SJSA1 (cell line): ENCODE measurements at regions not wholly inside any gene's neighbourhood (a gene's known extent, or its start where the extent isn't known, plus 50 kb on each side); places are given as distances from the start of the nearest gene placed in this dataset.
"Not testable (repeated sequence)": the region's sequence is repeated elsewhere in the genome, so short reads cannot be mapped to it uniquely, and the experiment has no call there.

ENCODE experiments used
- DNase-seq, 2 experiments: peaks; one replicate each; pipeline ENCODE4 v3.0.0-alpha.2; 2015 to 2020; ENCODE audit warnings: low spot score in 2 of 2, low read depth in 1 of 2
- H3K27ac ChIP-seq: fragments of 250-450 bp; sonication (Bioruptor Pico); 2 replicates; pipeline ENCODE4 v1.5.1; 2020; ENCODE audit warnings: mild to moderate bottlenecking, moderate library complexity
- H3K27me3 ChIP-seq: fragments of 250-450 bp; sonication (Bioruptor Pico); replicated peaks from 2 replicates; pipeline ENCODE4 v1.5.1; 2020; ENCODE audit warnings: mild to moderate bottlenecking, moderate library complexity
- H3K36me3 ChIP-seq: fragments of 250-450 bp; sonication (Bioruptor Pico); 2 replicates; pipeline ENCODE4 v1.5.1; 2020; ENCODE audit warnings: mild to moderate bottlenecking
- H3K4me1 ChIP-seq: fragments of 250-450 bp; sonication (Bioruptor Pico); replicated peaks from 2 replicates; pipeline ENCODE4 v1.6.1; 2021; ENCODE audit warnings: mild to moderate bottlenecking
- H3K4me3 ChIP-seq: fragments of 250-450 bp; sonication (Bioruptor Pico); 2 replicates; pipeline ENCODE4 v1.5.1; 2020; ENCODE audit warnings: mild to moderate bottlenecking
- H3K9me3 ChIP-seq: fragments of 250-450 bp; sonication (Bioruptor Pico); replicated peaks from 2 replicates; pipeline ENCODE4 v1.5.1; 2020; ENCODE audit warnings: mild to moderate bottlenecking

DNA sequence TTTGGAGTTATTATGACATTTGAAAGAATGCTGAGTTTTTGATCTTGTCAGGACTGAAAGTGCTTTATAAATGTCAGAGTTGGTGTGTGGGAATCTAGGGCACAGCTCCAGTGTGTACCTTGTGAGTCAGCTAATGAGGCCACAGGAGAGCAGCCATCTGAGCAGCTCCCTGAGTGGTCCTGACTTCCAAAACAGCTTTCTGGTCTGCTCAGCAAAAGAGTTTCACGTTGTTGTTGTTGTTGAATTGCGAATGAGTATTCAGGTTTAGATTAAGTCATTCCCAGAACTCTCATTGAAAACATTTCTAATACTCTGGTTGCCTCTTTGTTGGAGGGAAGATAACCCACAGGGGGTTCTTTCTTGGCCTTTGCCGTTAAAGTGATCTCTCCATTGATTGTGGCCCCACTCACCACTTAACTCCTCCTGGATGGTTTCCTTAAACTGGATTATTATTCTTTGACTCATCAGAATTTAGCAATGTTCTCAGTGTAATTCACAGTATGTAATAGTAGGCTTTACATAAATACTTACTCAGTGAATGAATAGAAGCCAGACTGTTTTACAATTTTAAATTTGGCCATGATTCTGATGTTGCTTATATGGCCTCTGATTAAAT is 125.1 kb upstream of the SGCD start:
- no peak for DNase-seq
- Histone ChIP-seq H3K9me3 (peaks cover 7% of the 10 kb centered on the region), H3K27me3 (no peaks in the 10 kb centered on the region), H3K4me3 (no peak overlapping the region), H3K4me1 (no peaks in the 10 kb centered on the region), H3K36me3 (no peaks in the 10 kb centered on the region), H3K27ac (no peak overlapping the region)

DNA sequence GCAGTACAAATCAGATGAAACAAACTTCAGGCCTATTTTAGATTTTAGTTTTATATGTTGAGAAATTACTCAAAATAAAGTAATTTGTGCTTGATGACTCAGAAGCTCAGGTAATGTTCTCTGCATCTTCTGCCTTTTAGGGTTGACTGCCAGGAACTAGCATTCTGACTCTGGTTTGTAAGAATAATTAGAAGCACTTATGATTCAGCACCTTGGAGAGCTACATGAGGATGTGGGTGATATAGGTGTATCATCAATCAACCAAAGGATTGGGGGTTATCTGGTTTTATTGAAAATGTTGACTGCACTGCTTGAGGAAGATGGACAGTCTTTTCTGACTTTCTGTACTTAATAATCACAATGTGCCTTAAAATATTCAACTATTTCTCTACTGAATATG is 118.7 kb upstream of the SGCD start:
- H3K4me1 ChIP-seq, result no peaks in the 10 kb centered on the region
- H3K4me3 ChIP-seq, result no peak overlapping the region
- no peaks in the 10 kb centered on the region for H3K27me3 ChIP-seq
- no peaks in the 10 kb centered on the region for H3K36me3 ChIP-seq
- H3K9me3 ChIP-seq, result peaks cover 17% of the 10 kb centered on the region
- H3K27ac ChIP-seq, result no peak overlapping the region
- DNase-seq, result no peak

DNA sequence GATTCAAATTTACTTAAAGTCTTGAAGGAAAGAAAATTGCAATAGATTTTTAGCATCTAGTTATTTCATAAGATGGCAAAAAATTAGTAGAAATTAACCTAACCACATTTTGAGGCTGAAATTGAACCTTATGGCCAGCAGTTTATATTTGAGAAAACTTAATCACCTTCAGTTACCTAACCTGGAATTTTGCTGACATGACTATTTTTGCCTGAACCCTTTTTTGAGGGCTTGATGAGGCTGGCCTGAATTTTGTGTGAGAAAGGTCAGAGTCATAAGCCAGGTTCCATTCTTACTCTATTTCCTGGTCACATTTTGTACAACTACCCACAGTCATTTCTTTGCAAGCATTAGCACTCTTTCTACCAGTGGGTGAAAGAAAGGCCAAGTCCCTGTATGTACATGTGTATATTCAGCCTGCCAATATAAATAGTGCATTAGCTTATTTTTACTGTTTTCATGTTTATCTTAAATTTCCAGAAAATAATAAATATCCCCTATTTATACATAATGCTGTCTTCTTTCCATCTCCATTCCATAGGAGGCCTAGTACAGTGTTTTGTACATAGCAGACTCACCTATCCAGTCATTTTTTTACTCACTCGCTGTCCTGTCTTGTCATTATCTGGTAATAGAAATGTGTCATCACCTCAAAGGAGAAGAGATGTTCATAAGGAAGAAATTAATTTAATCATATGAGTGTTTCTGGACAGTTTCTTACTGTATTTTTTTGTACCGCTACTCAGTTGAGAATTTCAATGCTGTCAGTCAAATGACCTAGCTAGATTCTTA is 108.4 kb upstream of the SGCD start:
- Histone ChIP-seq H3K27me3 (no peaks in the 10 kb centered on the region), H3K4me1 (no peaks in the 10 kb centered on the region), H3K27ac (no peak overlapping the region), H3K9me3 (peaks cover 10% of the 10 kb centered on the region; the same call in 1 of the 2 replicates), H3K36me3 (no peaks in the 10 kb centered on the region), H3K4me3 (no peak overlapping the region)
- no peak for DNase-seq

DNA sequence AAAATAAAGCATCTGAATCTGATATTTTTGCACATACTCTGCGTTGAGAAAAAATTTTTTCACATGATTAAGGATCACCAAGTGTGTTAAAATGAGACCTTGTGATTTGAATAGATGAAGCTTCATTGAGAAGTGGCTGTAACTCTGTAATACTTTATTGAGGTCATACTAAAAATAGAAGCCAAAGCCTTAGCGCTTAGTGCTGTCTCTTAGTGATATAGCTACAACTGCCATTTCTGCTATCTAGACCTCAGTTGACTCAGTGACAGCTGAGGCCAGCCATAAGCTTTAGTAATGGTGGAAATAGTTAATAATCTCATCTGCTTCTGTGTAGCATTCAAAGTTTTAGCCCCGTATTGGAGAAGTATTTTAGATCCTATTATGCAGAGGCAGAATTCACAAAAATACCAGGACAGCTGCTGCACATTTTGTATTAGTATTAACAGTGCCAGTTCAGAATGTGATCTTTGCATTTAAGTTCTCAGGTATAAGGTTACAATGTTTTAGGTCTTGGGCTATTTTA is 107.4 kb upstream of the SGCD start:
- H3K4me3 ChIP-seq, result no peak overlapping the region
- no peaks in the 10 kb centered on the region for H3K36me3 ChIP-seq
- no peaks in the 10 kb centered on the region for H3K4me1 ChIP-seq
- no peaks in the 10 kb centered on the region for H3K27me3 ChIP-seq
- no peak overlapping the region for H3K27ac ChIP-seq
- peaks cover 11% of the 10 kb centered on the region; the same call in 1 of the 2 replicates for H3K9me3 ChIP-seq
- no peak for DNase-seq

DNA sequence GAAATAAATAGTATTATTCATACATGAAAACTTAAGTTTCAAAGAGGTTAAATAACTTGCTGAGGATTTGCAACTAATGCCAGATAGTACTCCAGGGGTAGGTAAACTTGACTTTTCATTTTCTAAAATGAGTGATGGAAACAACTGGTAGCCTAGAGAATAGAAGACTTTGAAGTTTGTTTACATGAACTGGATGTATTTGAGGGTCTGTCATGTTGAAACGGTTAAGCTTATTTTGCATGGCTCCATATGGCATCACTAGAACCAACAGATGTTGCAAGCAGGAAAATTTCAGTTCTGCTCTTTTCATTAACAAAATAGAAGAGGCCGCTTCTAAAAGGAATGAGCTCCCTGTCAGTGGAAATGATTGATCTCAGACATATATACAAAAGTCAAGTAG is 105.1 kb upstream of the SGCD start:
- H3K4me3 ChIP-seq, result no peak overlapping the region
- H3K4me1 ChIP-seq, result no peaks in the 10 kb centered on the region
- peaks cover 11% of the 10 kb centered on the region; the same call in 1 of the 2 replicates for H3K9me3 ChIP-seq
- H3K27me3 ChIP-seq, result no peaks in the 10 kb centered on the region
- H3K27ac ChIP-seq, result no peak overlapping the region
- DNase-seq, result no peak
- no peaks in the 10 kb centered on the region for H3K36me3 ChIP-seq

DNA sequence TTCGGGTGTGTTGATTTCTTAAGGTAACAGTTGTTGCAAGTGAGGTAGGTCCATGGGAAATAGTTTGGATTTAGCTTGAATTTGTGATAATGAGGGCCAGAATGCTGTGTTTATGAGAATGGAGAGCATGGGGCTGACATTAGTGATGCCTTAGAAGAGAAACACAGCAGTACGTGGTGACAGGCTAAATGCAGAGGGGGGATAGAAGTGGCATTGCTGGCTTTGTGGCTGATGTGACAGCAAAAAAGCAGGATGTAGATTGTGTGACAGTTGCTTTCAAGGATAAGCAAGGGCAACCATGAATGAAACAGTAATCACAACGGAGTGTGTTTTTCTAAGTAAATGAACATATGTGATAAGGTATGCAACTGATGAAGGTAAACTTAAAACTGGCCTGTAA is 103.4 kb upstream of the SGCD start:
- H3K4me1 ChIP-seq, result no peaks in the 10 kb centered on the region
- no peak overlapping the region for H3K27ac ChIP-seq
- no peak overlapping the region for H3K4me3 ChIP-seq
- no peaks in the 10 kb centered on the region for H3K27me3 ChIP-seq
- DNase-seq, result no peak
- H3K36me3 ChIP-seq, result no peaks in the 10 kb centered on the region
- peaks cover 14% of the 10 kb centered on the region; the same call in 1 of the 2 replicates for H3K9me3 ChIP-seq

DNA sequence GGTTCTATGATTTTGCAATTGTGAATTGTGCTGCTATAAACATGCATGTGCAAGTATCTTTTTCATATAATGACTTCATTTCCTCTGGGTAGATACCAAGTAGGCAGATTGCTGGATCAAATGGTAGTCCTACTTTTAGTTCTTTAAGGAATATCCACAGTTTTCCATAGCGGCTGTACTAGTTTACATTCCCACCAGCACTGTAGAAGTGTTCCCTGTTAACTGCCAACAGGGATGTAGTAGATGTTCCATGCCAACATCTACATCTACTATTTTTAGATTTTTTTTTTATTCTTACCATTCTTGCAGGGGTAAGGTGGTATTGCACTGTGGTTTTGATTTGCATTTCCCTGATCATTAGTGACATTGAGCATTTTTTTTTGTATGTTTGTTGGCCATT is 100.5 kb upstream of the SGCD start:
- H3K9me3 ChIP-seq, result peaks cover 11% of the 10 kb centered on the region; the same call in 1 of the 2 replicates
- not testable (repeated sequence) for DNase-seq, H3K4me1 ChIP-seq, H3K27me3 ChIP-seq, H3K4me3 ChIP-seq, H3K27ac ChIP-seq, H3K36me3 ChIP-seq

DNA sequence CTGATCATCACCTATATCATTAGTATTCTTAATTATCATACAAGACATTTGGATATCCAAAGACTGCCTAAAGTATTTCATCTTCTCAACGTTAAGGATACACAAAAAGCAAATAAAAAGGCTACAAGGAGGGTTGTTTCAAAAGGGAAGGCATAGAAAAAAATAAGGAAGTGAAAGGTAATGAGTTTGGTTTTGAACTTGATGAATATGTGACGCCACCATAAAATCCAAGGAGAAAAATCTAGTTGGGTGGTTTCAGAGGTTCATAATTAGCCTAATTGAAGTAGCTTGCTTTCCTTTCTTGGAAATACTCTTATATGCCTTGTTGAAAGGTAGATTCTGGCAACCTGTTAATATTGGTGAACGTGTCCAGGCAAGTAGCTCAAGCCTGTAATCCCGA is 96.1 kb upstream of the SGCD start:
- H3K9me3 ChIP-seq, result peaks cover 6% of the 10 kb centered on the region; the same call in 1 of the 2 replicates
- no peaks in the 10 kb centered on the region for H3K36me3 ChIP-seq
- no peaks in the 10 kb centered on the region for H3K4me1 ChIP-seq
- no peak overlapping the region for H3K27ac ChIP-seq
- H3K27me3 ChIP-seq, result no peaks in the 10 kb centered on the region
- DNase-seq, result no peak
- no peak overlapping the region for H3K4me3 ChIP-seq

DNA sequence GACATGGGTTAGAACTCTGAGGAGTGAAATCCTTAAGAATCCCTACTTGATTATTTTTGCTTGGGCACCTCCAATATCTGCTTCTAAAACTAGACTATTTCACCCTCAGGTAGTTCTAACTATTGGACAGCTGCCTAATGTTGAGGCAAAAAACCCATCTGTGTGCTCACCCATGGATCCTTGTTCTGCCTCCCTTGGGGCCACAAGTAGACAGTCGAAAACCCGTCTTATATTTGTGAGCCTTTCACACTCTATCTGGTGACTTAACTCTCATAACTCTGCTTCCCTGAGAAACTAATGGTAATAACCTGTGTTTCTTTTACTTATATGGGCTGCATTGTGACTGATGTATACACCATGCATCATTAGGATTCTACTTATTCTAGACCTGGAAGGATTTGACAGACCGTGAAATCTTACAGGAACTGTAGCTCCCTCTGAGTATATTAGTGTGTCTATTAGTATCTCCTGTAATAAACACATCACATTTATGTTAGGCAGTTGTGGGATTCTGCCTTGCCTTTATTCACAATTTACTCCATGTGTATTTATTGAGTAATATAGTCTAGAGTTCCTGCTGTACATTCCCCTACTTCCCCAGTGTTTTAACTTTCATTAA is 94.6 kb upstream of the SGCD start:
- no peak overlapping the region for H3K27ac ChIP-seq
- H3K4me3 ChIP-seq, result no peak overlapping the region
- no peak for DNase-seq
- no peaks in the 10 kb centered on the region for H3K27me3 ChIP-seq
- no peaks in the 10 kb centered on the region for H3K36me3 ChIP-seq
- no peaks in the 10 kb centered on the region for H3K4me1 ChIP-seq
- peaks cover 6% of the 10 kb centered on the region; the same call in 1 of the 2 replicates for H3K9me3 ChIP-seq

DNA sequence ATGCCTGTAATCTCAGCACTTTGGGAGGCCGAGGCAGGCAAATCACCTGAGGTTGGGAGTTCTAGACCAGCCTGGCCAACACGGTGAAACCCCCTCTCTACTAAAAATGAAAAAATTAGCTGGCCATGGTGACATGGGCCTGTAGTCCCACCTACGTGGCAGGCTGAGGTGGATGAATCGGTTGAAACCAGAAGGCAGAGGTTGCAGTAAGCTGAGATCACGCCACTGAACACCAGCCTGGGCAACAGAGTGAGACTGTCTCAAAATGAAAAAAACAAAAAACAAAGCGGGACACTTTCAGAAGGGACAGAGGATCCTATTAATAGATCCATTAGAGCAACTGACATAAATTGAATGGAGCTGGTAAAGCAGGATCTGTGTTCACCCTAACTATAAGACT is 89.6 kb upstream of the SGCD start:
- H3K36me3 ChIP-seq, result no peaks in the 10 kb centered on the region
- H3K4me3 ChIP-seq, result no peak overlapping the region
- no peak overlapping the region for H3K27ac ChIP-seq
- H3K9me3 ChIP-seq, result no peaks in the 10 kb centered on the region; the same call in 1 of the 2 replicates
- H3K4me1 ChIP-seq, result no peaks in the 10 kb centered on the region
- no peak for DNase-seq
- H3K27me3 ChIP-seq, result no peaks in the 10 kb centered on the region

DNA sequence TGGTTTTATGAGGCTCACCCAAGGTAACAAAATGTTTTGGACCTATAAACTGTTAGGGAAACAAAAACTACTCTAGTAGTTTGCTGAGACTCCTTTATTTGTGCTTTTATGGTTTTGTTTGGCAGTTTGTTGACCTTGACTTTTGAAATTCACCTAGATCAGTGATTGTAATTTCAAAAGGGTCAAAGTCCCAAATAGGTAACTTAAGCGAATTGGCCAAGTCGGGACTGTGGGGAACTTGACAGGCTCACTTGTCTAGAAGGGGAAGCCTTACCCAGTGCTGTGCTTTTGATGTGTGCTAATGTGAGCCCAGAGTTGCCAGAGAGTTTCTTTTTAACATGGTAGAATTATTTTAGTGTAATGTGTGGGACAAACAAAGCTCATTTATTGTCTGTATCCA is 87.2 kb upstream of the SGCD start:
- Histone ChIP-seq H3K27ac (no peak overlapping the region), H3K27me3 (no peaks in the 10 kb centered on the region), H3K4me3 (no peak overlapping the region), H3K9me3 (no peaks in the 10 kb centered on the region; the same call in 1 of the 2 replicates), H3K4me1 (no peaks in the 10 kb centered on the region), H3K36me3 (no peaks in the 10 kb centered on the region)
- no peak for DNase-seq

DNA sequence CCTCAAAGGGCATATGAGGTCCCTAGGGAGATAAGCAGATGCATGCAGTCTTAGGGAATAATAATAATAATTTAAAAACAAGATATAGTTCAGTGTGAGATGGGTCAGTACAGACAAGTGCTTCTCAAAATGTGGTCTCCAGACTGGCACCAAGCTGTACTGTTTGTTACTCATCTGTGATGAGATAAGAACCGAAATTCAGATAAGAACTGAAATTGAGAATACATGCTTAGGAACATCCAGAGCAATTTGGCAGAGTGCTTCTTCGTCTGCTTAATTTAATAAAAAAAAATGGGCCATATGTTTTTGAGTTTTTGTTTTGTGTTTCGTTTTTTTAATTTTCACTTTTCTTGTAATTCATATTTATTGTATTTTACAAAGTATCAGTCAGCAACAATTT is 86.5 kb upstream of the SGCD start:
- Histone ChIP-seq H3K9me3 (no peaks in the 10 kb centered on the region; the same call in 1 of the 2 replicates), H3K4me1 (no peaks in the 10 kb centered on the region), H3K27ac (no peak overlapping the region), H3K27me3 (no peaks in the 10 kb centered on the region), H3K36me3 (no peaks in the 10 kb centered on the region), H3K4me3 (no peak overlapping the region)
- DNase-seq, result no peak

DNA sequence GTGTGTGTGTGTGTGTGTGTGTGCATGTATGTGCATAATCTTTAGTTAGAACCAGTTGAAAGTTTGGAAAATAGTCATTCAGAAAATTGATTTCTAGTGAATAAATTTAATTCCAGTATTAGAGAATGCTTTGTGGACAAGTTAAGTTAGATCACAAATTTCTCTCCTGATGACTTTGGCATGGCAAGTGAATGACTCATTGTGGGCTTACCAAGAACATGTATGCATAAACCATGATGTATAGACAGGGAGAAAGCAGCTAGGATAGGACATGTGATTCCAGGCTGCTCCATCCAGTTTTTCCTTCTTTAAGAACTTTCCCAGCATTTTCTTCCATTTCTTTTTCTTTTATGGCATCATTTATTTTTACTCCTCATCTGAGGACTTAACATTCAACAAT is 85.7 kb upstream of the SGCD start:
- no peak overlapping the region for H3K27ac ChIP-seq
- H3K4me3 ChIP-seq, result no peak overlapping the region
- no peak for DNase-seq
- no peaks in the 10 kb centered on the region; the same call in 1 of the 2 replicates for H3K9me3 ChIP-seq
- H3K4me1 ChIP-seq, result no peaks in the 10 kb centered on the region
- H3K27me3 ChIP-seq, result no peaks in the 10 kb centered on the region
- no peaks in the 10 kb centered on the region for H3K36me3 ChIP-seq

DNA sequence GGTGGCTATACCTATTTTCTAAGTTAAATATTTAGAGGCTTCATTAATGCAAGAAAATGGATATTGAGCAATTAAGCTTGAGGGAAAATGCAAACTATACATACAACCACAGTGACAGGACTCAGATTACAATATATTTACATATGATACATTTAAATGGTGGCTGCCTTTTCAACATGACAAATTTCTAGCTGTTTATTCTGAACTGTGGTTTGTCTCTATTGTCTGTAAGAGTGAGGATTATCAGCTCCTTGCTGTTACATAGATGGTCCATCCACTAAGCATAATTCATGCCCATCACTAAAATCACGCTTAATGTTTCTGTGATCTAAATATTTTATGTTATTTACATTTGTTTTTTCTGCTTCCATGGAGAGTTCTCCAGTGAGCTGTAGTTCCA is 81.1 kb upstream of the SGCD start:
- Histone ChIP-seq H3K27me3 (no peaks in the 10 kb centered on the region), H3K36me3 (no peaks in the 10 kb centered on the region), H3K9me3 (0 out of 2 replicates have a peak, but pooled peaks cover 13% of the 10 kb centered on the region), H3K4me1 (no peaks in the 10 kb centered on the region), H3K27ac (no peak overlapping the region), H3K4me3 (no peak overlapping the region)
- no peak for DNase-seq
